Sigmoid colon (tissue), 4 donors: ENCODE measurements at regions not wholly inside any gene's neighbourhood (a gene's known extent, or its start where the extent isn't known, plus 50 kb on each side); places are given as distances from the start of the nearest gene placed in this dataset.

Experiments used
- POLR2A ChIP-seq, 2 donors: fragments of 450-650 bp; IDR thresholded peaks; one replicate each; pipeline ENCODE4 v1.6.1; 2016; ENCODE audit warnings: antibody characterized with exemption in 2 of 2, mild to moderate bottlenecking in 2 of 2, moderate library complexity in 2 of 2
- POLR2AphosphoS5 ChIP-seq, 4 donors: sonication (generic); formaldehyde crosslinking; IDR thresholded peaks; one replicate each; pipeline ENCODE4 v1.6.1; 2017; ENCODE audit warnings: antibody characterized with exemption in 4 of 4
- TF ChIP-seq, protein P1 (sequence below), 4 experiments: fragments of 450-650 bp in 3 of 4; fragments of 200-600 bp in 1 of 4; IDR thresholded peaks; one replicate each; pipeline ENCODE4 v1.5.1; 2016 to 2019; ENCODE audit warnings: antibody characterized with exemption in 4 of 4, mild to moderate bottlenecking in 3 of 4, moderate library complexity in 2 of 4

DNA sequence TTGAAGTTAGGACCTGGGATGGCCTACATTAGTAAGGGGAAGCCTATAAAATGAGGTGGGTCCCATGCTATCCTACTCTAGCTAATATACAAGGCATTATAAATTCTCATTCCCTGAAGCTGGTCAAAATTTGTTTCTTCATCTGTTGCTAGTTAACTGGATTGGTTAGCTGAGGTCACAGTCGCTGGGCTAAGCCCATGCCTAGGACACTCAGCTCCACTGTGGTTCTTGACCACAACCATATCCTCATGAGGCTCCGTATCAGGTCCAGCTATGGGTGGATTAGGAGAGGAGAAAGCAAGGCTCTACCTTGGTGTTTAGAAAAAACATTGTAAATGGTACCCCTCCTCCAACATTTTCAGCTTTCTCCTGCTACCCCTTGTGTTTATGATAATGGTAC, 52.8 kb upstream of the RAI14 start:
- TF ChIP-seq, protein P1, sequence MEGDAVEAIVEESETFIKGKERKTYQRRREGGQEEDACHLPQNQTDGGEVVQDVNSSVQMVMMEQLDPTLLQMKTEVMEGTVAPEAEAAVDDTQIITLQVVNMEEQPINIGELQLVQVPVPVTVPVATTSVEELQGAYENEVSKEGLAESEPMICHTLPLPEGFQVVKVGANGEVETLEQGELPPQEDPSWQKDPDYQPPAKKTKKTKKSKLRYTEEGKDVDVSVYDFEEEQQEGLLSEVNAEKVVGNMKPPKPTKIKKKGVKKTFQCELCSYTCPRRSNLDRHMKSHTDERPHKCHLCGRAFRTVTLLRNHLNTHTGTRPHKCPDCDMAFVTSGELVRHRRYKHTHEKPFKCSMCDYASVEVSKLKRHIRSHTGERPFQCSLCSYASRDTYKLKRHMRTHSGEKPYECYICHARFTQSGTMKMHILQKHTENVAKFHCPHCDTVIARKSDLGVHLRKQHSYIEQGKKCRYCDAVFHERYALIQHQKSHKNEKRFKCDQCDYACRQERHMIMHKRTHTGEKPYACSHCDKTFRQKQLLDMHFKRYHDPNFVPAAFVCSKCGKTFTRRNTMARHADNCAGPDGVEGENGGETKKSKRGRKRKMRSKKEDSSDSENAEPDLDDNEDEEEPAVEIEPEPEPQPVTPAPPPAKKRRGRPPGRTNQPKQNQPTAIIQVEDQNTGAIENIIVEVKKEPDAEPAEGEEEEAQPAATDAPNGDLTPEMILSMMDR (IDR thresholded peaks at IDR 0.05) = no peak
- TF ChIP-seq POLR2A (IDR thresholded peaks at IDR 0.05) (no peak), POLR2AphosphoS5 (IDR thresholded peaks at IDR 0.05) (no peak)
